Testis (tissue), 2 donors: ENCODE measurements at regions not wholly inside any gene's neighbourhood (a gene's known extent, or its start where the extent isn't known, plus 50 kb on each side); places are given as distances from the start of the nearest gene placed in this dataset.

Experiments used
- POLR2A ChIP-seq: fragments of 450-650 bp; IDR thresholded peaks from one replicate; pipeline ENCODE4 v1.6.1; 2017; ENCODE audit warnings: antibody characterized with exemption, mild to moderate bottlenecking, moderate library complexity
- TF ChIP-seq, protein P1 (sequence below), 3 experiments: fragments of 450-650 bp in 2 of 3; fragments of 200-600 bp in 1 of 3; sonication (generic) in 1 of 3; IDR thresholded peaks; one replicate each; pipeline ENCODE4 v1.5.1; 2016 to 2019; ENCODE audit warnings: antibody characterized with exemption in 3 of 3, mild to moderate bottlenecking in 2 of 3, moderate library complexity in 1 of 3

DNA sequence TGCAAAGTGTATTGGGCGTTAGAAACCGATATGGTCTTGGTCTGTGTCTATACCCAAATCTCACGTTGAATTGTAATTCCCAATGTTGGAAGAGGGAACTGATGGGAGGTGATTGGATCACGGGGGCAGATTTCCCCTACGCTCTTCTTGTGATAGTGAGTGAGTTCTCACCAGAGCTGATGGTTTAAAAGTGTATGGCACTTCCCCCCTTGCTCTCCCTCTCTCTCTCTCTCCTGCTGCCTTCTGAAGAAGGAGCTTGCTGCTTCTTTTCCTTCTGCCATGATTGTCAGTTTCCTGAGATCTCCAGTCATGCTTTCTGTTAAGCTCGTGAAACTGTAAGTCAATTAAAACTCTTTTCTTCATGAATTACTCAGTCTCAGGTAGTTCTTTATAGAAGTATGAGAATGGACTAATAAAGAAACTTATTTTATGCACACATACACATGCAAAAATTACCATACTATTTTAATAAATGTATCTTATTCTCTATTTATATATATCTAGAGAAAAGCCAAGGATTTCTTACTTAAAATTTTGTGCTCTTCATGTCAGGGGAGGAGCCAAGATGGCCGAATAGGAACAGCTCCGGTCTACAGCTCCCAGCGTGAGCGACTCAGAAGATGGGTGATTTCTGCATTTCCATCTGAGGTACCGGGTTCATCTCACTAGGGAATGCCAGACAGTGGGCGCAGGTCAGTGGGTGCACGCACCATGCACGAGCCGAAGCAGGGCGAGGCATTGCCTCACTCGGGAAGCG, 1891.0 kb upstream of the FLRT2 start:
- TF ChIP-seq, protein P1, sequence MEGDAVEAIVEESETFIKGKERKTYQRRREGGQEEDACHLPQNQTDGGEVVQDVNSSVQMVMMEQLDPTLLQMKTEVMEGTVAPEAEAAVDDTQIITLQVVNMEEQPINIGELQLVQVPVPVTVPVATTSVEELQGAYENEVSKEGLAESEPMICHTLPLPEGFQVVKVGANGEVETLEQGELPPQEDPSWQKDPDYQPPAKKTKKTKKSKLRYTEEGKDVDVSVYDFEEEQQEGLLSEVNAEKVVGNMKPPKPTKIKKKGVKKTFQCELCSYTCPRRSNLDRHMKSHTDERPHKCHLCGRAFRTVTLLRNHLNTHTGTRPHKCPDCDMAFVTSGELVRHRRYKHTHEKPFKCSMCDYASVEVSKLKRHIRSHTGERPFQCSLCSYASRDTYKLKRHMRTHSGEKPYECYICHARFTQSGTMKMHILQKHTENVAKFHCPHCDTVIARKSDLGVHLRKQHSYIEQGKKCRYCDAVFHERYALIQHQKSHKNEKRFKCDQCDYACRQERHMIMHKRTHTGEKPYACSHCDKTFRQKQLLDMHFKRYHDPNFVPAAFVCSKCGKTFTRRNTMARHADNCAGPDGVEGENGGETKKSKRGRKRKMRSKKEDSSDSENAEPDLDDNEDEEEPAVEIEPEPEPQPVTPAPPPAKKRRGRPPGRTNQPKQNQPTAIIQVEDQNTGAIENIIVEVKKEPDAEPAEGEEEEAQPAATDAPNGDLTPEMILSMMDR (IDR thresholded peaks at IDR 0.05): no peak
- TF ChIP-seq POLR2A: no peak
